ENCODE measurements at regions not wholly inside any gene's neighbourhood (a gene's known extent, or its start where the extent isn't known, plus 50 kb on each side); places are given as distances from the start of the nearest gene placed in this dataset.

GRCh38 chr5:117682416-117682815 lies 1107.8 kb upstream of the SEMA6A start:
- FAIRE-seq (no peak), DNase-seq (ENCODE audit: insufficient read length, low spot score) (no peak)

GRCh38 chr5:117681431-117682254 lies 1107.0 kb upstream of the SEMA6A start:
- FAIRE-seq (no peak), DNase-seq (ENCODE audit: insufficient read length, low spot score) (no peak)

DNA sequence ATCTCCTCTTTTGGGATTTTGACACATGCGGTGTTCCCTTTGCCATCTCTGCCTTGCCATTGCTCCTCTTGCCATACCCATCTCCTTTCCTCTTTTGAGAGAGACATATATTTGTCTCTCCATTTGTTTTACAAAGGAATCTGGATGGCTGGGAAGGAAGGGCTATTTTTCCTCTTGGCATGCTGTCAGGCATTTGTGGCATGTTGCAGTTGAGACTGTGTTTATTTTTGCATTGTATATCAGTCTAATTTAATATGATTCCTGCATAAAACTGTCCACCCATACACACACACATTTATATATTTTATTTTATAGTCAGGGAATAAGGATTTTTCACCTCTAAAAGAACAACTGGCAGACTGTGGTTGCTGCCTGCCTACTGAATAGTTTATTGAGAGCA lies 1105.8 kb upstream of the SEMA6A start:
- DNase-seq (ENCODE audit: insufficient read length, low spot score): no peak
- FAIRE-seq: no peak

GRCh38 chr5:117679046-117679445 lies 1104.4 kb upstream of the SEMA6A start:
- no peak for FAIRE-seq
- DNase-seq (ENCODE audit: insufficient read length, low spot score): no peak

DNA sequence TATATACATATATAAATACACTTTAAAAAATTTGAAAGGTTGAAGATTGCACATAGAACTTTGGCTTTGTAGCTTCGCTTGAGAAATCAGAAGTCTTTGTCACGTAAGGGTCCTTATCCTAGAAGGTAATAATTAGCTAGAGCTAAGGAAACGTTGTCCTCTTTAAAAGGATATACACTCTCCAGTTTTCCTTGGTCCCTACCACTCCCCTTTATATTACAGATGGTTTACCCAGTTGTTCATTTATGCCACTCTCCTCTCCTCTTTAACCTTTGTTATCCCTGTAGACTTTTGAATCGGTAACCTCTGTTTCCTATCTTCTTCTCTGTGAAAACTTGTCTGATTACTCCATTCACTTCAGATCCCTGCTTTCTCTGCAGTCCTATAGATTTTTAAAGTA lies 1101.0 kb upstream of the SEMA6A start:
- FAIRE-seq (no peak), DNase-seq (ENCODE audit: insufficient read length, low spot score) (no peak)

DNA sequence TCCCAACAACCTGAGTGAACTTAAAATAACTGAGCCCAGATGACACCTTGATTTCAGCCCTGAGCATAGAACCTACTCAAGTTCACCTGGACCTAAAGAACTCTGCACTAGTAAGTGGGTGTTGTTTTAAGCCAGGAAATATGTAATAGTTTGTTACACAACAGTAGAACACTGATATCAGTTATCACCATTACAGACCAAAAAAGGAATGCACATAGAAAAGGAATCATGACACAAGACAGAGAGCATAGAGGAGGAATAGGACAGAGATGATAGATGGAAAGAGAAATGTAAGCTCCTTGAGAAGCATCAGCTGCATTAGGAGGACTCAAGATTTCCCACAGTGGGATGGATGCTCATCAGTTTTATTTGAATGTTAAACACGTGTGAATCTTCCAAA lies 1096.9 kb upstream of the SEMA6A start:
- DNase-seq (ENCODE audit: insufficient read length, low spot score) (no peak), FAIRE-seq (no peak)

DNA sequence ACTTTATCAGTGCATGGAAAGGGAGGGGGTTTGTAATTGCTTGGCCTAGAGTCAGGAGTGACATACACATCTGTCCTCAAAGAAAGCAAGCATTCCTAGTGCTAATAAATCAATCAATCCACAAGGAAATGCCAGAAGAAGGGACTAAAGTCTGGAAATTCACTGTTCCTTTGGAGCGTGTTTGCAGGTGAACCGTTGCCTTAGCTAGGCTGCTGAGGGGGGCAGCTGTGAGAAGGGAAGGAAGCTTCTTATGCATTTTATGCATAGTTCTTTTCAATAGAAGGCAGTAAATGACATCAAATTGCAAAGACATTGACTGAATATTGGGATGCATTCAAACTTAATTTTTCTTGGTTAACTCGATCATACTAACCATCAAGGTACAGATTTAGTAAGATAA lies 1092.5 kb upstream of the SEMA6A start:
- no peak for DNase-seq (ENCODE audit: insufficient read length, low spot score)
- no peak for FAIRE-seq

- no peak for DNase-seq (ENCODE audit: insufficient read length, low spot score)
Observed at GRCh38 chr5:117665121-117665520, 1090.5 kb upstream of the SEMA6A start.

GRCh38 chr5:117662361-117662760 lies 1087.7 kb upstream of the SEMA6A start:
- DNase-seq (ENCODE audit: insufficient read length, low spot score) (no peak), FAIRE-seq (no peak)

More at GRCh38 chr5:117665121-117665520, 1090.5 kb upstream of the SEMA6A start:
- FAIRE-seq: no peak

- DNase-seq (ENCODE audit: insufficient read length, low spot score) (no peak), FAIRE-seq (no peak)
Observed at GRCh38 chr5:117657541-117657940, 1082.9 kb upstream of the SEMA6A start.

GRCh38 chr5:117652958-117653280 lies 1078.3 kb upstream of the SEMA6A start:
- DNase-seq (ENCODE audit: insufficient read length, low spot score) (peak; percentile 11), FAIRE-seq (no peak)

DNA sequence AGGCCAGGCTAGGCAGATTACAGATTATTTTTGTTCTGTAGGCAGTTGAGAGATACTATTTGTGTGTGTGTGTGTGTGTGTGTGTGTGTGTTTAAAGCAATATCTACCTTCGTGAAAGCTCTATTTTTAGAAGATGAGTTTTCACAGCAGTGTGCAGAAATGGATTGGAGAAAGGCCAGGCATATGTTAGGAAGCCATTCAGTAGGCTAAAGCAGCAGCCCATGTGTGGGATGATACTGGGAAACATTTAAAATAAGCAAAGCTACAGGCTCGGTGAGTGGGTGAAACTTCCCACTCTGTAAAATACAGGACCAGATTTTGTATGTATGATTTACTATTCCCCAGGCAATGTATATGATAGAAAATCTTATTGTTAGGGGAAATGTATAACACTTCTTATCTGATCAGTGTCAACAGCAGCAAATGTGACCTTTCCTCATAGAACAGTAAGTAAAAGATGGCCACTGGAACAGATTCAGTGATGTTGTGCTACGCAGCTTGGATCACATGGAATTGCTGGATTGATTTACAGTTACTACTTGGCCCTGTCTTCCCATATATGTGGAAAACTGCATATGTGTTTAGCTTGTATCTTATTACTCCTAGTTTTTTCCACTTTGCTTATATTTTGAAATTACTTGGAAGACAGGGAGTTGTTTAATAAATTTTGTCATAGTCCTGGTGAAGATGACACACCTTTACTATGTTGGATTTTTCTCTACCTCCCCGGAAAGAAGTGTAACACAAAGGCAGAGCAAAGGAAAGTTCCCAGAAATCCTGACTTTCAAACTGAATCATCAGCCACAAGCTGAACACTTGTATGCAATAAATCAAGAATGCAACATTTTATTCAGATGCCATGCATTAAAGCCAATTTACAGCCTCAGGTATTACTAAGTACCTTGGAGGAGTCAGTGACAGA lies 1077.7 kb upstream of the SEMA6A start:
- FAIRE-seq: no peak
- DNase-seq (ENCODE audit: insufficient read length, low spot score): no peak

- FAIRE-seq (no peak), DNase-seq (ENCODE audit: insufficient read length, low spot score) (no peak)
Observed at GRCh38 chr5:117649821-117650220, 1075.2 kb upstream of the SEMA6A start.

GRCh38 chr5:117645400-117645799 lies 1070.8 kb upstream of the SEMA6A start:
- DNase-seq (ENCODE audit: insufficient read length, low spot score): no peak
- FAIRE-seq: no peak

- DNase-seq (ENCODE audit: insufficient read length, low spot score) (no peak), FAIRE-seq (no peak)
Observed at GRCh38 chr5:117638581-117638980, 1064.0 kb upstream of the SEMA6A start.

DNA sequence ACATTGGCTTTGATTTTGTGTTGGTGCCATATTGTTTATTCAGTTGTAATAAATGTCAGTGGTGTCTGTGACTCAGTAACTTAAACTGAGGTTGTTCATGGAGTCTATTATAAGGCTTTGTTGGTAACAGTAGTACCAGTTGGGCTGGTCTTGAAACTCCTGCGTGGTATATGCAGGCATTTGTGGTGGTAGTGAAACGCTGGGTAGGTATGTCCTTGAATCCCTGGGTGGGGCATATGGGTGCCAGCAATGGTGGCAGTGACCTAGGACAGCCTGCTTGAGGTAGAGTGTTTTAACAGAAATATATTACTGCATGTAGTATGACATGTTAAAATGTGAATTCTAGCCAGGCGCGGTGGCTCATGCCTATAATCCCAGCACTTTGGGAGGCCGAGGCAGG lies 1058.5 kb upstream of the SEMA6A start:
- DNase-seq (ENCODE audit: insufficient read length, low spot score) (no peak), FAIRE-seq (no peak)

DNA sequence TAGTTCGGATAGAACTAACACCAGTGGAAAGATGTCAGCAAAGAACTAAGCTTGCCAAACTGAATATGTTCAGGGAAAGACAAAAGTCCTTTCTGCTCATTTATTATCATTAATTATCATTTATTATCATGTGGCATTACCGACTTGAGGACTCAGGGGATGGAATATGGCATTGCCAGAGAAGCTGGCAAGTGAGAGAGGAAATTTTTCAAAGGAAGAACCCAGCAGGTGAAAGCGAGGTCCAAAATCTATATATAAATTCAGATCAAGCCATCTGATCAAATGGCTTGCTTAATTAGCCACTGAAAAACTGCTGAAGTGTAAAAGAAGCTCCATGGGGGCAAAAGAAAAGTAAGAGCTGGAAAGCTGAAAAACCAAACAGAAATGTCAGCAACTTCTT lies 1049.6 kb upstream of the SEMA6A start:
- FAIRE-seq: no peak
- DNase-seq (ENCODE audit: insufficient read length, low spot score): no peak

GRCh38 chr5:117623042-117623805 lies 1048.6 kb upstream of the SEMA6A start:
- FAIRE-seq: no peak
- no peak for DNase-seq (ENCODE audit: insufficient read length, low spot score)

- no peak for DNase-seq (ENCODE audit: insufficient read length, low spot score)
- FAIRE-seq: no peak
Observed at GRCh38 chr5:117621921-117622320, 1047.3 kb upstream of the SEMA6A start.

DNA sequence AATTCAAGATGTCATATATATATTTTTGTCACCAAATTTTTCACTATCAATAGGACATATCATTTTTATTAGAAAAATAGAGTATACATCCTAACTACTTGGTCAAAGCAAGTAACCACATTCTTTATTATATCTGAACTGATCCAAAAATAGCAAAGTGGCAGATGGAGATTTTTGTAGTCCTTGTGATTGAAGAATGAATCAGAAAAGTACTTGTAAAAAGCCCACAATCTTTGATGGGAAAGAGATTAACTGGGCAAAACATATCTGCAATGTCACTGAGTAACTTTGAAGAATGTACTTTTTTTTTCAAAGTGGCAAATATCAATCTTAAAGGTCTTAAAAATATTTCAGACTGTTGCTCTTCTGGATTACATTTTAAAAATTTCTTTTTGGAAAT lies 1040.6 kb upstream of the SEMA6A start:
- FAIRE-seq (no peak), DNase-seq (ENCODE audit: insufficient read length, low spot score) (no peak)

- DNase-seq (ENCODE audit: insufficient read length, low spot score) (no peak), FAIRE-seq (no peak)
Observed at GRCh38 chr5:117614408-117614807, 1039.8 kb upstream of the SEMA6A start.

All from HTR-8/SVneo (cell line).